ENCODE measurements at regions not wholly inside any gene's neighbourhood (a gene's known extent, or its start where the extent isn't known, plus 50 kb on each side); places are given as distances from the start of the nearest gene placed in this dataset.

- TF ChIP-seq CTCF (IDR thresholded peaks at IDR 0.05; ENCODE audit: low read depth, low read length, missing input control) (no peak), RXRA (IDR thresholded peaks at IDR 0.05) (no peak), REST (IDR thresholded peaks at IDR 0.05) (no peak), MAX (IDR thresholded peaks at IDR 0.05) (no peak), SP1 (IDR thresholded peaks at IDR 0.05) (no peak), JUND (IDR thresholded peaks at IDR 0.05) (no peak), GABPA (IDR thresholded peaks at IDR 0.05 in 1 of 2, conservative IDR thresholded peaks at IDR 0.05 in 1 of 2) (no peak), HNF4G (IDR thresholded peaks at IDR 0.05) (no peak), TAF1 (conservative IDR thresholded peaks at IDR 0.05) (no peak), YY1 (IDR thresholded peaks at IDR 0.05) (no peak)
Observed at GRCh38 chr13:83815598-83815997, 66.7 kb downstream of the SLITRK1 start.
